ENCODE measurements at regions not wholly inside any gene's neighbourhood (a gene's known extent, or its start where the extent isn't known, plus 50 kb on each side); places are given as distances from the start of the nearest gene placed in this dataset.

GRCh38 chr6:126927841-126928240 lies 190.6 kb upstream of the RSPO3 start:
- TF ChIP-seq EZH2phosphoT487 (IDR thresholded peaks at IDR 0.05; ENCODE audit: borderline replicate concordance, low read depth, low read length): no peak
- TF ChIP-seq, protein P1, sequence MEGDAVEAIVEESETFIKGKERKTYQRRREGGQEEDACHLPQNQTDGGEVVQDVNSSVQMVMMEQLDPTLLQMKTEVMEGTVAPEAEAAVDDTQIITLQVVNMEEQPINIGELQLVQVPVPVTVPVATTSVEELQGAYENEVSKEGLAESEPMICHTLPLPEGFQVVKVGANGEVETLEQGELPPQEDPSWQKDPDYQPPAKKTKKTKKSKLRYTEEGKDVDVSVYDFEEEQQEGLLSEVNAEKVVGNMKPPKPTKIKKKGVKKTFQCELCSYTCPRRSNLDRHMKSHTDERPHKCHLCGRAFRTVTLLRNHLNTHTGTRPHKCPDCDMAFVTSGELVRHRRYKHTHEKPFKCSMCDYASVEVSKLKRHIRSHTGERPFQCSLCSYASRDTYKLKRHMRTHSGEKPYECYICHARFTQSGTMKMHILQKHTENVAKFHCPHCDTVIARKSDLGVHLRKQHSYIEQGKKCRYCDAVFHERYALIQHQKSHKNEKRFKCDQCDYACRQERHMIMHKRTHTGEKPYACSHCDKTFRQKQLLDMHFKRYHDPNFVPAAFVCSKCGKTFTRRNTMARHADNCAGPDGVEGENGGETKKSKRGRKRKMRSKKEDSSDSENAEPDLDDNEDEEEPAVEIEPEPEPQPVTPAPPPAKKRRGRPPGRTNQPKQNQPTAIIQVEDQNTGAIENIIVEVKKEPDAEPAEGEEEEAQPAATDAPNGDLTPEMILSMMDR (conservative IDR thresholded peaks at IDR 0.05; ENCODE audit: low read length): no peak
- Histone ChIP-seq H2AFZ (ENCODE audit: low read length) (no peak overlapping the region), H3K9me2 (ENCODE audit: insufficient read depth, low read length) (no peaks in the 10 kb centered on the region), H3K9me3 (ENCODE audit: low read length) (no peaks in the 10 kb centered on the region), H3K4me2 (ENCODE audit: low read length) (no peak overlapping the region), H4K20me1 (ENCODE audit: insufficient read depth, low read length) (no peaks in the 10 kb centered on the region), H3K4me3 (ENCODE audit: low read depth, low read length, poor library complexity, severe bottlenecking) (no peak overlapping the region), H3K79me2 (ENCODE audit: insufficient read depth, low read depth, low read length) (no peaks in the 10 kb centered on the region), H3K27ac (ENCODE audit: low read depth, low read length, poor library complexity, severe bottlenecking) (no peak overlapping the region), H3K36me3 (ENCODE audit: insufficient read depth, low read length) (no peaks in the 10 kb centered on the region), H3K4me1 (ENCODE audit: insufficient read depth, low read length, poor library complexity, severe bottlenecking) (no peaks in the 10 kb centered on the region)
- no peak for DNase-seq (ENCODE audit: low spot score)
- ChIA-PET POLR2A (no interaction called here), CTCF (ENCODE audit: unreplicated experiment) (no interaction called here)
- no TSS peak for BruUV-seq (replicated peaks)
- intact Hi-C loops (cut with micrococcal nuclease; ENCODE audit: unreplicated experiment): no loop called here

DNA sequence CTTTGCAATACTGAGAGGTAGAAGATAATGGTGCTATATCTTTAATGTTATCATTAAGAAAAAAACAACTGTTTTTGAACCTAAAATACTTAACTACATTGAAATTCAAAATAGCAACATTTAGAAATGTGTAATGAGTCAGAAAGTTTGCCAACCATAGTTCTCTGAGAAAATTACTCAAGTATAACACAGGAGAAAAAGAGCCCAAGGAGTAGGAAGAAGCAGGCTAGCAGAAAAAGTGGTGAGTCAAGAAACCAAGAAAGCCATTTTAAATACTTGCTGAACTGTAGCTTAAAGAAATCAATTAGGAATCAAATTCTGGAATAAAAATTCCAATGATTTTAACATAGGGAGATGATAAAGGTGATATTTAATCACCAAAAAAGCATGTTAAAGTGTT lies 181.0 kb upstream of the RSPO3 start:
- ChIA-PET CTCF (ENCODE audit: unreplicated experiment) (no interaction called here), POLR2A (no interaction called here)
- no TSS peak for BruUV-seq (replicated peaks)
- H3K9me3 ChIP-seq (ENCODE audit: low read length): no peaks in the 10 kb centered on the region
- H3K27ac ChIP-seq (ENCODE audit: low read depth, low read length, poor library complexity, severe bottlenecking): no peak overlapping the region
- H3K9me2 ChIP-seq (ENCODE audit: insufficient read depth, low read length): no peaks in the 10 kb centered on the region
- no peaks in the 10 kb centered on the region for H3K79me2 ChIP-seq (ENCODE audit: insufficient read depth, low read depth, low read length)
- no peak overlapping the region for H3K4me2 ChIP-seq (ENCODE audit: low read length)
- H3K4me1 ChIP-seq (ENCODE audit: insufficient read depth, low read length, poor library complexity, severe bottlenecking): no peaks in the 10 kb centered on the region
- TF ChIP-seq, protein P1 (conservative IDR thresholded peaks at IDR 0.05; ENCODE audit: low read length): no peak
- no peak for TF ChIP-seq EZH2phosphoT487 (IDR thresholded peaks at IDR 0.05; ENCODE audit: borderline replicate concordance, low read depth, low read length)
- no peaks in the 10 kb centered on the region for H4K20me1 ChIP-seq (ENCODE audit: insufficient read depth, low read length)
- intact Hi-C loops (cut with micrococcal nuclease; ENCODE audit: unreplicated experiment): no loop called here
- no peak overlapping the region for H2AFZ ChIP-seq (ENCODE audit: low read length)
- H3K4me3 ChIP-seq (ENCODE audit: low read depth, low read length, poor library complexity, severe bottlenecking): no peak overlapping the region
- DNase-seq (ENCODE audit: low spot score): no peak
- no peaks in the 10 kb centered on the region for H3K36me3 ChIP-seq (ENCODE audit: insufficient read depth, low read length)

DNA sequence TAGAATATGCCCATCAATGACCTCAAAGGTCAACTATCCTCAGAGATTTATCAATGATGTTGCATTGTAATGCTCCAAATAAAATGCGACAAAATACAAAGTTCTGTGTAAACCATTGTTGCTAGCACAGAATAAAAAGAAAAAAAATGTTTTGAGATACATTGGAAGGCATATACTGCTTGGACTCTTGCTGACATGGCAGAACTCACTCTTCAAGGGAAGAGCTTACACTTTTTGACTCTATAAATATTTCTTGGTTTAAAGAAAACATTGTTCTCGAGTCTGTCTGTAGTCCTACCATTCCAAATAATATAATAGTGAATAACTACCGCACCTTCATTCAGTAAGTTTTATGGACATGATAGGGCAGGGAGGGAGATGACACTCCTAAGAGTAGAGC lies 178.7 kb upstream of the RSPO3 start:
- no peak overlapping the region for H3K4me3 ChIP-seq (ENCODE audit: low read depth, low read length, poor library complexity, severe bottlenecking)
- no peaks in the 10 kb centered on the region for H3K4me1 ChIP-seq (ENCODE audit: insufficient read depth, low read length, poor library complexity, severe bottlenecking)
- TF ChIP-seq, protein P1 (conservative IDR thresholded peaks at IDR 0.05; ENCODE audit: low read length): no peak
- no peak for TF ChIP-seq EZH2phosphoT487 (IDR thresholded peaks at IDR 0.05; ENCODE audit: borderline replicate concordance, low read depth, low read length)
- H2AFZ ChIP-seq (ENCODE audit: low read length): no peak overlapping the region
- no TSS peak for BruUV-seq (replicated peaks)
- H3K79me2 ChIP-seq (ENCODE audit: insufficient read depth, low read depth, low read length): no peaks in the 10 kb centered on the region
- H3K27ac ChIP-seq (ENCODE audit: low read depth, low read length, poor library complexity, severe bottlenecking): no peak overlapping the region
- H3K9me3 ChIP-seq (ENCODE audit: low read length): no peaks in the 10 kb centered on the region
- H3K9me2 ChIP-seq (ENCODE audit: insufficient read depth, low read length): no peaks in the 10 kb centered on the region
- intact Hi-C loops (cut with micrococcal nuclease; ENCODE audit: unreplicated experiment): no loop called here
- ChIA-PET POLR2A (no interaction called here), CTCF (ENCODE audit: unreplicated experiment) (no interaction called here)
- DNase-seq (ENCODE audit: low spot score): no peak
- no peak overlapping the region for H3K4me2 ChIP-seq (ENCODE audit: low read length)
- H3K36me3 ChIP-seq (ENCODE audit: insufficient read depth, low read length): no peaks in the 10 kb centered on the region
- no peaks in the 10 kb centered on the region for H4K20me1 ChIP-seq (ENCODE audit: insufficient read depth, low read length)
